ENCODE measurements at regions not wholly inside any gene's neighbourhood (a gene's known extent, or its start where the extent isn't known, plus 50 kb on each side); places are given as distances from the start of the nearest gene placed in this dataset.
A peak's percentile ranks its signal among the peaks of the same experiment; 100 is the strongest.

DNA sequence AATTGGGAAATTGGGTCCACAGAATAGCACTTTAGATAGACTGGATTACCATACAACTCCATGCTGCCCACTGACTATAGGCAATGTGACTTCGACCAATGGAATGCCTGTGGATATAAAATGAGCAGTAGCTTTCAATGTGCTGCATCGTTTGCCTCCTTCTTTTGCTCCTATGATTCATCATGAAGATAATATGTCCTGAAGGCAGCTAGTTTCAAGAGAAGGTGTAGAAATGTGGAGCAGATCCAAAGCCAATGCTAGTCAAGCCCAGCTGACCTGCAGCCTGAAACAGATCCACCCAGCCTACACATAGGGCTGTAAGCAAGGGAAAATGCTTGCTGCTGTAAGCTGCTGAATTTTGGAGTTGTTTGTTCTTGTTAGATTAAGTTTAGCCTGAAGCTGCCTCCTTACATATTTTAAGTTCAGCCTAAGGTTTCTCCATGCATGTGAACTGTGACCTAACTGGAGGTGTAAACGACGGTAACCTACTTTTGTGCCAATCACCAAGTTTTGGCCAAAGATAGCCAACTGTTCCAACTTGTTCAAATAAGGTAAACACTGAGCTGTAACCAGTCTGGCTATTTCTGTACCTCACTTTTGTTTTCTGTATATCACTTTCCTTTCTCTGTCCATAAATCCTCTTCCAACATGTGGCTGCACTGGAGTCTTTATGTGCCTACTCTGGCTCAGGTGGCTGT lies 169.1 kb upstream of the AVPR1A start:
- Histone ChIP-seq H3K36me3 (ENCODE audit: control insufficient read depth, insufficient read depth, low read length, severe bottlenecking) (no peaks in the 10 kb centered on the region), H3K27me3 (replicated peaks; ENCODE audit: control insufficient read depth, insufficient read depth, low read length) (no peaks in the 10 kb centered on the region), H3K9me3 (ENCODE audit: control insufficient read depth, low read length) (no peaks in the 10 kb centered on the region), H3K4me3 (ENCODE audit: low read length) (no peak overlapping the region), H3K9ac (ENCODE audit: low read length) (no peak overlapping the region), H3K4me1 (ENCODE audit: control insufficient read depth, insufficient read depth, low read length) (peaks cover 10% of the 10 kb centered on the region)
- DNase-seq (ENCODE audit: low read depth), result peak; percentile 53

DNA sequence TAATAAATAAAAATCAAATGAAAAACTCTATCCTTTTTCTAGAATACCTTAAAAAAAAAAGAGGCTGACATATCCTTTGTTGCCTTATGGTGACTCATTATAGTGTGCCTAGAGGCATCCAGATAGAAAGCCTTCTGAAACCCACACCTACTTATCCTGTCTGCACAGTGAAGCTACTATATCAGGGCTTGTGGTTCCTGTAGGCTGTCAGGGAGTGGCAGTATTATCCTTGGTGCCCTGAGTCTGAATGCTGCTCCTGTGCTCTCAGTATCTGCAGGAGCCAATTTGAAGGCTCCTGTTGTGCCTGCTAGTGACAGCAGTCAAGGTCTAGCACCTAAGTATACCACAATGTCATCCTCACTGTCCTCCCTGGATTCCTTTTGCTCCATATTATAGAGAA lies 168.4 kb upstream of the AVPR1A start:
- Histone ChIP-seq H3K9ac (ENCODE audit: low read length) (no peak overlapping the region), H3K4me1 (ENCODE audit: control insufficient read depth, insufficient read depth, low read length) (peaks cover 10% of the 10 kb centered on the region), H3K9me3 (ENCODE audit: control insufficient read depth, low read length) (no peaks in the 10 kb centered on the region), H3K27me3 (replicated peaks; ENCODE audit: control insufficient read depth, insufficient read depth, low read length) (peaks cover 3% of the 10 kb centered on the region), H3K36me3 (ENCODE audit: control insufficient read depth, insufficient read depth, low read length, severe bottlenecking) (no peaks in the 10 kb centered on the region), H3K4me3 (ENCODE audit: low read length) (no peak overlapping the region)
- peak; percentile 34 for DNase-seq (ENCODE audit: low read depth)

DNA sequence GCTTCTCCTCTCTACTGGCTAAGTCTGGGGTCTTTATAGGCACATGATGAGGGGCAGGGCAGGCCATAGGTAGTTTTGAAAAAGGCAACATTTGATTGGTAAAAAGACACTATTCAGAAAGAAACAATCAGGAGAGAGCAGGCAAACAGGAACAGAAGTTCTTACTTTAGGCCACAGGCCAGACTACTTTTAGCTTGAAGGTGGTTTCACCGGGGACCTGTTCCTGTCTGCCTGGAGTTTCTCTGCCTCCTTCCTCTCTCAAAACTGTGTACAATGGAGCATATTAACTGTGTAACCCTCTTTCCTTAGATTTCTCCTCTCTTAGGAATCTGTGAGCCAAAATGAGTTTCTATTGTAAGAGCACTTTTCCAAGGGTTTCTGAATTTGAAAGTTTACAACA lies 167.9 kb upstream of the AVPR1A start:
- no peaks in the 10 kb centered on the region for H3K36me3 ChIP-seq (ENCODE audit: control insufficient read depth, insufficient read depth, low read length, severe bottlenecking)
- no peak overlapping the region for H3K9ac ChIP-seq (ENCODE audit: low read length)
- no peak for DNase-seq (ENCODE audit: low read depth)
- peaks cover 10% of the 10 kb centered on the region for H3K4me1 ChIP-seq (ENCODE audit: control insufficient read depth, insufficient read depth, low read length)
- peaks cover 6% of the 10 kb centered on the region for H3K27me3 ChIP-seq (replicated peaks; ENCODE audit: control insufficient read depth, insufficient read depth, low read length)
- H3K9me3 ChIP-seq (ENCODE audit: control insufficient read depth, low read length), result no peaks in the 10 kb centered on the region
- no peak overlapping the region for H3K4me3 ChIP-seq (ENCODE audit: low read length)

DNA sequence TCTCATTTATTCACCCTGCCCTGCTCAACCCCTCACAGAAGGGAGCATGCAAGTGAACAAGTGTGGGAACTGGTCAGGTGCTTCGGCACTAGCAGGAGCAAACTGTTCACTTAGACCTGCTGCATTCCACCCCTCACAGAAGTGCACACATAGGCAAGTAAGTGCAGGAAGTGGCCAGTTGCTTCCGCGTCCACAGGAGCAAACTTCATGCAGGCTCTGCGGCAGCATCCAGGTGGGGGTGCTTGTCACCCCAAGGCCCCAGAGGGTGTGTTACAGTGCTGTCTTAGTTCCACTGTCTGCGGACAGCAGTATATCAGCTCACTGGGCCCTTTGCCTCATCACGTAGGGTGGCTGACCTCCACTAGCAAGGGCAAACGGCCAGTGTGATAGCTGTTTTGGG lies 167.3 kb upstream of the AVPR1A start:
- H3K9ac ChIP-seq (ENCODE audit: low read length), result no peak overlapping the region
- peaks cover 10% of the 10 kb centered on the region for H3K4me1 ChIP-seq (ENCODE audit: control insufficient read depth, insufficient read depth, low read length)
- H3K27me3 ChIP-seq (replicated peaks; ENCODE audit: control insufficient read depth, insufficient read depth, low read length), result peaks cover 9% of the 10 kb centered on the region
- H3K36me3 ChIP-seq (ENCODE audit: control insufficient read depth, insufficient read depth, low read length, severe bottlenecking), result no peaks in the 10 kb centered on the region
- H3K9me3 ChIP-seq (ENCODE audit: control insufficient read depth, low read length), result no peaks in the 10 kb centered on the region
- no peak for DNase-seq (ENCODE audit: low read depth)
- H3K4me3 ChIP-seq (ENCODE audit: low read length), result no peak overlapping the region

DNA sequence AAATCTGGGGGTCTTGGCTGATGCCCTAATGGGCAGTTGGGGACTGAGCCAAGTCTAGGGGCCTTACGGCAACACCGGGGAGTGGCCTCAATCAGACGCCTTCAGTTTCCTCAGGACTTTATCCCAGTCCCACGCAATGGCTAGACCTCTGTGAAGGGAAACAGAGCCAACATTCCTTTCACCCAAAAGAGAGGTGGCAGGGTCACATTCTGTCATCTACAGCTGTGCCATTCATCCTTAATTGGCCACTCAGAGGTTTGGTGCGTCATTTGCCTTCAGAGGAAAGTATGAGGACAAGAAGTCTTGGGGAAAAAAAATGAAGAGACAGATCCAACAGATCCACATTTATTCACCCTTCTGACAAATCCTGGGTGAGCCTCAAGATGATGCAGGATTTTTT lies 166.9 kb upstream of the AVPR1A start:
- Histone ChIP-seq H3K36me3 (ENCODE audit: control insufficient read depth, insufficient read depth, low read length, severe bottlenecking) (no peaks in the 10 kb centered on the region), H3K9ac (ENCODE audit: low read length) (no peak overlapping the region), H3K4me3 (ENCODE audit: low read length) (no peak overlapping the region), H3K9me3 (ENCODE audit: control insufficient read depth, low read length) (no peaks in the 10 kb centered on the region), H3K27me3 (replicated peaks; ENCODE audit: control insufficient read depth, insufficient read depth, low read length) (peaks cover 13% of the 10 kb centered on the region), H3K4me1 (ENCODE audit: control insufficient read depth, insufficient read depth, low read length) (peaks cover 10% of the 10 kb centered on the region)
- DNase-seq (ENCODE audit: low read depth), result no peak

DNA sequence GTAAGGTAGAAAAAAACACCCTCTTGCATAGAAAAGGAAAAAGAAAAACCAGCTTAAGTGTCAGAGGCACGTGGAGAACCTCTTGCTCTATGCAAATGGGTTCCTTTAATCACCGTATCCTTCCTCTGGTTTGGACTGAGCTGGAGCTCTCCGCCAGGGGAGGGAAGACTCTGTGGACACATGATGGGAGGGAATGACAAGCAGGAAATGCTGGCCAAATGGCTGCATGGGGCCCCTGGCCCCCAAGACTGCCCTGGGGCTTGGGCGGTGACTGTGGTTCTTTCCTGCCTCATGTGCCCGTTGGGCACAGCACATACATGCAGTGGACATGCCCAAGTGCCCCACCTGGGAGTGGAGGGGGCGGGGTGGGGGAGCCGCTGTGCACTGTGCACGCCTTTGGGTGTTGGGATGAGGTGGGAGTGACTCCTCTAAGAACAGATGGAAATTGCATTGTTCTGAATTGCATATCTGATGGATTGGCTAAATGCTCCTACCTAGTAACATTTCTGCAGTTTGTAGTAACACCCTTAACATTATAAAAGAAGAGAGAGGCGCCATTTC lies 166.4 kb upstream of the AVPR1A start:
- Histone ChIP-seq H3K4me1 (ENCODE audit: control insufficient read depth, insufficient read depth, low read length) (peaks cover 10% of the 10 kb centered on the region), H3K4me3 (ENCODE audit: low read length) (no peak overlapping the region), H3K36me3 (ENCODE audit: control insufficient read depth, insufficient read depth, low read length, severe bottlenecking) (no peaks in the 10 kb centered on the region), H3K9me3 (ENCODE audit: control insufficient read depth, low read length) (no peaks in the 10 kb centered on the region), H3K9ac (ENCODE audit: low read length) (no peak overlapping the region), H3K27me3 (replicated peaks; ENCODE audit: control insufficient read depth, insufficient read depth, low read length) (peaks cover 16% of the 10 kb centered on the region)
- no peak for DNase-seq (ENCODE audit: low read depth)

DNA sequence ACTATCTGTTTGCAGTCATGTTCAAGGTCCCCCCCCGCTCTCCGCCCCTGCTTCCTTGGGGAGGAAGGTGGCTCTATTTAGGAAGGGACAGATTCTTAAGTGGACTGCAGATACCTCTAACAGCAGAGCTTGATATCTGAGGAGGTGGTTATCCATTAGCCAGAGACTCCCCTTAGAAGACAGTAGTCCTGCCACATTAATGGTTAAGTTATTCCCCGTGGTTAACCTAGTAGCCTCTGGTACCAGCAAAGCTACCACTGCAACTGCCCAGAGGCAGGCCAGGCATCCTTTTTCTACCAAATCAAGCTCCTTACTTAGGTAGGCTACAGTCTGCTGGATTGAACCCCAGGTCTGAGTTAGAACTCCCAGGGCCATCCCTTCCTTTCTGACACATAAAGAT lies 162.1 kb upstream of the AVPR1A start:
- no peak for DNase-seq (ENCODE audit: low read depth)
- no peaks in the 10 kb centered on the region for H3K36me3 ChIP-seq (ENCODE audit: control insufficient read depth, insufficient read depth, low read length, severe bottlenecking)
- no peak overlapping the region for H3K9ac ChIP-seq (ENCODE audit: low read length)
- peaks cover 4% of the 10 kb centered on the region for H3K9me3 ChIP-seq (ENCODE audit: control insufficient read depth, low read length)
- H3K27me3 ChIP-seq (replicated peaks; ENCODE audit: control insufficient read depth, insufficient read depth, low read length), result peaks cover 16% of the 10 kb centered on the region
- H3K4me3 ChIP-seq (ENCODE audit: low read length), result no peak overlapping the region
- H3K4me1 ChIP-seq (ENCODE audit: control insufficient read depth, insufficient read depth, low read length), result peaks cover 14% of the 10 kb centered on the region

DNA sequence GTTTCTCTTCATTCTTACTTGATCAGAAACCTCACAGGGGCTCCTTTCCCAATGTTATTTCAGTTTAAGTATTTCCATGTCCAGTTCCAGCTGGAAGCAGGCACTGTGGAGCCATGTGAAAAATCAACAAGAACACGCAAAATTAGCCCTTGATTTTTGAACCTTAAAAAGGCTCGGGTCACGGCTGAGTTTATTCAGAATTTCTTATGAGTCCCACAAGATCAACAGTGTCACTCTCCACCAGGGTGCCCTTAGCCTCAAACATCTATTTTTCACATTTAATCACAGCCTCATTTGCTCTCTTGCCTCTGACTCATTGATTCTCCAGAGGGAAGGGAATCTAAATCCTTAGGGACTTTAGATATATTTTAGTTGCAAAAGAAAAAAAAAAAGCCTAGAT lies 157.7 kb upstream of the AVPR1A start:
- Histone ChIP-seq H3K27me3 (replicated peaks; ENCODE audit: control insufficient read depth, insufficient read depth, low read length) (peaks cover 9% of the 10 kb centered on the region), H3K4me1 (ENCODE audit: control insufficient read depth, insufficient read depth, low read length) (peaks cover 31% of the 10 kb centered on the region), H3K9me3 (ENCODE audit: control insufficient read depth, low read length) (peaks cover 4% of the 10 kb centered on the region), H3K36me3 (ENCODE audit: control insufficient read depth, insufficient read depth, low read length, severe bottlenecking) (no peaks in the 10 kb centered on the region), H3K4me3 (ENCODE audit: low read length) (peak overlapping the region; percentile 54), H3K9ac (ENCODE audit: low read length) (peak overlapping the region; percentile 44)
- DNase-seq (ENCODE audit: low read depth), result peak; percentile 52

DNA sequence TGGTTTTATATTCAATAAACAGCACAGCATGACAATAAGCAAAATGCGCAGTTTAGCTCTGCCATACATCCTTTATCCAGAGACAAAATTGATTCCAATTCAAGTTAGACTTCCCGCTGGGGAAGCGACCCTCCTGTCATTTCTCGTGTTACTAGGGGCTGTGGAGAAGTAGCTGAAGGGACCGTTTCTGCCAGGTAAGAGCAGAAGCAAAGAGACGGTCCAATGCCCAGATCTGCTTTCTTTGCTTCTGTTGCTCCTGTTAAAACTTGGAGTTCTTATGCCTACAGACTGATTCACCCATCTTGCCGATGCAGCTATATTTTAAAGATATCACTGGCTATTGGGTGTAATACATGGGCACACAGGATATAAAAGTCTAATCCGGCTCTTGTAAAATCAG lies 156.8 kb upstream of the AVPR1A start:
- peak overlapping the region; percentile 54 for H3K4me3 ChIP-seq (ENCODE audit: low read length)
- no peaks in the 10 kb centered on the region for H3K36me3 ChIP-seq (ENCODE audit: control insufficient read depth, insufficient read depth, low read length, severe bottlenecking)
- H3K4me1 ChIP-seq (ENCODE audit: control insufficient read depth, insufficient read depth, low read length), result peaks cover 31% of the 10 kb centered on the region
- H3K27me3 ChIP-seq (replicated peaks; ENCODE audit: control insufficient read depth, insufficient read depth, low read length), result peaks cover 2% of the 10 kb centered on the region
- peak overlapping the region; percentile 44 for H3K9ac ChIP-seq (ENCODE audit: low read length)
- peaks cover 4% of the 10 kb centered on the region for H3K9me3 ChIP-seq (ENCODE audit: control insufficient read depth, low read length)
- no peak for DNase-seq (ENCODE audit: low read depth)

DNA sequence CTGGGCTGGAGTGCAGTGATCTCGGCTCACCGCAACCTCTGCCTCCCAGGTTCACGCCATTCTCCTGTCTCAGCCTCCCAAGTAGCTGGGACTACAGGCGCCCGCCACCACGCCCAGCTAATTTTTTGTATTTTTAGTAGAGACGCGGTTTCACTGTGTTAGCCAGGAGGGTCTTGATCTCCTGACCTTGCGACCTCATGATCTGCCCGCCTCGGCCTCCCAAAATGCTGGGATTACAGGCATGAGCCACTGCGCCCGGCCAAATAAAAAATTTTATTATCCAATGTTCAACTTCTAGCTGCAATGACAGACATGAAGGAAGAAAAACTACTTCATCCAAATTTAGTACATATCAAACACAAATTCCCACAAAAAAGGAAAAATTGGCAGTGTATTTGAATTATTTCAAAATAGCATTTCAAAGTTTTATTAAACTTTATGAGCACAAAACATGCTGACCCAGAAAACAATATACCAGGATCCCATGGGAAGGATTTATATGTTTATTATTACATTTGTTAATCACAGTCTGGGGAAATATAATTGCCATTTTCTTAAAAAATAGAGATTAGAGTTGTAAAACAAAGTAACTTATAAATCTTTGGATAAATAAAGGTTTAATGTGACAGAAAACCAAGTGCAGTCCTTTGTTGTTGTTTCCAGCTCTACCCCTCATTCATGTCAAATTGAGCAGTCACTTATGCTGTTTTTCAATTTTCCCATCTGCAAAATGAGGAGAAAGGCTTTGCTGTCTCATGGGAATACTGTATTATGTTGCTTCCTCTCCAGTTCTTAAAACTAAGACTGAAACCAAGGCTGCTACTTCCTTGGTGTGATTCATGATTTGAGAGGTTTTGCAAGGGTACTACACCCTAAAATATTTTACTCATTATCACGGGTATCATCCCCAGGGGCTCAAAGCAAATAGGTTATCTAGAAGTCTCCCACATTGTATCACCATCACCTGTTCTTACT lies 155.2 kb upstream of the AVPR1A start:
- H3K36me3 ChIP-seq (ENCODE audit: control insufficient read depth, insufficient read depth, low read length, severe bottlenecking), result no peaks in the 10 kb centered on the region
- H3K4me3 ChIP-seq (ENCODE audit: low read length), result no peak overlapping the region
- H3K9ac ChIP-seq (ENCODE audit: low read length), result peak overlapping the region; percentile 44
- DNase-seq (ENCODE audit: low read depth), result peak; percentile 39
- H3K9me3 ChIP-seq (ENCODE audit: control insufficient read depth, low read length), result peaks cover 4% of the 10 kb centered on the region
- H3K27me3 ChIP-seq (replicated peaks; ENCODE audit: control insufficient read depth, insufficient read depth, low read length), result no peaks in the 10 kb centered on the region
- peaks cover 48% of the 10 kb centered on the region for H3K4me1 ChIP-seq (ENCODE audit: control insufficient read depth, insufficient read depth, low read length)

DNA sequence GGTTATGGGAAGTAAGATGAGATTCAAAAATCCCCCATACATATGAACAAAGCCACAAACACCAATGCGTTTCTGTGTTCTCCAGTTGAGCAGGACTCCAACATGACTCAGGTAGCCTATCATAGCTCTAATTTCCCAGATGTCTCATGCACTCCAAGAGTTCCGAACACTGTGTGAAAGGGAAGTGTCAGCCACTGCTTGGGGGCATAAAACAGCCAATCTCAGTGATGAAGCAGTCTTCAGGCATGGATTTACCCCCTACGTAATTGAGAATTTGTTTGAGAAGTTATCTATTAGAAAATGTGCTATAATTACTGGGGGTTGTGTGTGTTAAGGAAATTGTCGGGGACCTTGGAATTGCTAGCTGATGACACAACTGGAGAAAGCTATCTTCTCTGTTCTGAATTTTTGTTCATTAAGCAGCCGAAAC lies 153.9 kb upstream of the AVPR1A start:
- Histone ChIP-seq H3K9ac (ENCODE audit: low read length) (peak overlapping the region; percentile 30), H3K36me3 (ENCODE audit: control insufficient read depth, insufficient read depth, low read length, severe bottlenecking) (no peaks in the 10 kb centered on the region), H3K4me1 (ENCODE audit: control insufficient read depth, insufficient read depth, low read length) (peaks cover 49% of the 10 kb centered on the region), H3K4me3 (ENCODE audit: low read length) (peak overlapping the region; percentile 35), H3K9me3 (ENCODE audit: control insufficient read depth, low read length) (no peaks in the 10 kb centered on the region), H3K27me3 (replicated peaks; ENCODE audit: control insufficient read depth, insufficient read depth, low read length) (no peaks in the 10 kb centered on the region)
- DNase-seq (ENCODE audit: low read depth), result no peak

Data from adipocyte (in vitro differentiated cells).